ENCODE measurements at regions not wholly inside any gene's neighbourhood (a gene's known extent, or its start where the extent isn't known, plus 50 kb on each side); places are given as distances from the start of the nearest gene placed in this dataset.

- no peak overlapping the region for H3K4me3 ChIP-seq (ENCODE audit: low read depth, low read length, poor library complexity, severe bottlenecking)
- no peaks in the 10 kb centered on the region for H3K4me1 ChIP-seq (ENCODE audit: insufficient read depth, low read length, severe bottlenecking)
- no peak for TF ChIP-seq CTCF (IDR thresholded peaks at IDR 0.05; ENCODE audit: low read length)
- no peak for TF ChIP-seq EZH2 (IDR thresholded peaks at IDR 0.05; ENCODE audit: borderline replicate concordance, low read length)
- H3K36me3 ChIP-seq (ENCODE audit: insufficient read depth, low read length): no peaks in the 10 kb centered on the region
- H4K20me1 ChIP-seq (ENCODE audit: insufficient read depth, low read length): no peaks in the 10 kb centered on the region
- H3K27me3 ChIP-seq (ENCODE audit: insufficient read depth, low read length): no peaks in the 10 kb centered on the region
- H2AFZ ChIP-seq (ENCODE audit: low read length): no peak overlapping the region
- H3K9me3 ChIP-seq (ENCODE audit: low read length): no peaks in the 10 kb centered on the region
- H3F3A ChIP-seq (ENCODE audit: insufficient read depth, low read length): no peaks in the 10 kb centered on the region
- no peak overlapping the region for H3K9ac ChIP-seq (ENCODE audit: low read length)
- no peaks in the 10 kb centered on the region for H3K79me2 ChIP-seq (ENCODE audit: insufficient read depth, low read length)
- H3K9me2 ChIP-seq (ENCODE audit: low read depth, low read length): no peaks in the 10 kb centered on the region
- no peak overlapping the region for H3K4me2 ChIP-seq (ENCODE audit: low read length)
- H3K27ac ChIP-seq (ENCODE audit: low read depth, low read length, poor library complexity, severe bottlenecking): no peak overlapping the region
Measured at GRCh38 chr2:118469103-118469502, 378.3 kb downstream of the EN1 start.

GRCh38 chr2:118464546-118465265 lies 376.4 kb downstream of the INSIG2 start:
- Histone ChIP-seq H3K9ac (ENCODE audit: low read length) (no peak overlapping the region), H3K4me2 (ENCODE audit: low read length) (no peak overlapping the region), H3K27ac (ENCODE audit: low read depth, low read length, poor library complexity, severe bottlenecking) (no peak overlapping the region), H3F3A (ENCODE audit: insufficient read depth, low read length) (no peaks in the 10 kb centered on the region), H4K20me1 (ENCODE audit: insufficient read depth, low read length) (no peaks in the 10 kb centered on the region), H3K4me1 (ENCODE audit: insufficient read depth, low read length, severe bottlenecking) (no peaks in the 10 kb centered on the region), H3K79me2 (ENCODE audit: insufficient read depth, low read length) (no peaks in the 10 kb centered on the region), H3K36me3 (ENCODE audit: insufficient read depth, low read length) (no peaks in the 10 kb centered on the region), H3K27me3 (ENCODE audit: insufficient read depth, low read length) (no peaks in the 10 kb centered on the region), H3K9me3 (ENCODE audit: low read length) (no peaks in the 10 kb centered on the region), H3K9me2 (ENCODE audit: low read depth, low read length) (no peaks in the 10 kb centered on the region), H2AFZ (ENCODE audit: low read length) (no peak overlapping the region), H3K4me3 (ENCODE audit: low read depth, low read length, poor library complexity, severe bottlenecking) (no peak overlapping the region)
- TF ChIP-seq EZH2 (IDR thresholded peaks at IDR 0.05; ENCODE audit: borderline replicate concordance, low read length) (no peak), CTCF (IDR thresholded peaks at IDR 0.05; ENCODE audit: low read length) (no peak)

GRCh38 chr2:118464046-118464445 lies 375.8 kb downstream of the INSIG2 start:
- Histone ChIP-seq H4K20me1 (ENCODE audit: insufficient read depth, low read length) (no peaks in the 10 kb centered on the region), H3K4me2 (ENCODE audit: low read length) (no peak overlapping the region), H3K36me3 (ENCODE audit: insufficient read depth, low read length) (no peaks in the 10 kb centered on the region), H3K79me2 (ENCODE audit: insufficient read depth, low read length) (no peaks in the 10 kb centered on the region), H3F3A (ENCODE audit: insufficient read depth, low read length) (no peaks in the 10 kb centered on the region), H2AFZ (ENCODE audit: low read length) (no peak overlapping the region), H3K9me2 (ENCODE audit: low read depth, low read length) (no peaks in the 10 kb centered on the region), H3K4me3 (ENCODE audit: low read depth, low read length, poor library complexity, severe bottlenecking) (no peak overlapping the region), H3K9ac (ENCODE audit: low read length) (no peak overlapping the region), H3K9me3 (ENCODE audit: low read length) (no peaks in the 10 kb centered on the region), H3K4me1 (ENCODE audit: insufficient read depth, low read length, severe bottlenecking) (no peaks in the 10 kb centered on the region), H3K27ac (ENCODE audit: low read depth, low read length, poor library complexity, severe bottlenecking) (no peak overlapping the region), H3K27me3 (ENCODE audit: insufficient read depth, low read length) (no peaks in the 10 kb centered on the region)
- TF ChIP-seq EZH2 (IDR thresholded peaks at IDR 0.05; ENCODE audit: borderline replicate concordance, low read length) (no peak), CTCF (IDR thresholded peaks at IDR 0.05; ENCODE audit: low read length) (no peak)
